NCI-H2227 treated with DMSO at 0.1 percent for 48 hours (cell line): ENCODE measurements at regions not wholly inside any gene's neighbourhood (a gene's known extent, or its start where the extent isn't known, plus 50 kb on each side); places are given as distances from the start of the nearest gene placed in this dataset.

Source experiments
- DNase-seq: peaks from one replicate; lab custom pipeline; 2025; lab: John Stamatoyannopoulos, UW

DNA sequence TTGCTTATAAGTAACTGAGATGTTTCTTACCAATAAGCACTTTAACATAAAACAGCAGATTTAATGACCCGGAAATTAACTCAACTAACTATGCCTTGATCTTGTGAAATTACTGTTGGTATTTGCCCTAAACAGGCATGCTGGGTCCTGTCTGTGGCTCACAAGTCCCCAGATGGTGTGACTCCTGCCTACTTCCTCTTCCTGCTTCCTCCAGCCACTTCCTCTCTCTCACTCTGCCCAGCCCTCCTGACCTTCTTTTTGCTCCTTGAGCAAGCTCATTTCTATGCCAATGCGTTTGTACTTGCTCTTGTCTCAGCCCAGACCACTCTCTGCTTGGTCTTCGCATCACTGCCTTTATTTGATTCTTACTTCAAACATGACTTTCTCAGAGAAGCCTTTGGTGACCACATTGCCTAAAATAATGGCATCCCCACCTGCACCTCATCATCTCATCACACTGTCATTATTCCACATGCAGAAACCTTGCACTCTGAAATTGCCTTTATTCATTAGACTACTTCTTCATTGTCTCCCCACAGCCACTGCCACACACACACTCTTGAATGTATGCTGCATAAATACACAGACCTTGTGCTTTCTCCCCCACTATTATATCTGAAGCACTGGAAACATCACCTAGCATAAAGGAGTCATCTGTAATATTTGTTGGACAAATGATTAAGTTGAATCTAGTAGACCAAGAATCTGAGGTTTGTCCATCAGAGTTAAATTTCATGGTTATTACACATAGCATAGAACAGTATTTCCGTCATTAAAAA, 256.3 kb upstream of the SEMA6D start:
- DNase-seq = no peak

- DNase-seq = no peak
These were observed 255.6 kb upstream of the SEMA6D start for GRCh38 chr15:47461652-47462141.

DNA sequence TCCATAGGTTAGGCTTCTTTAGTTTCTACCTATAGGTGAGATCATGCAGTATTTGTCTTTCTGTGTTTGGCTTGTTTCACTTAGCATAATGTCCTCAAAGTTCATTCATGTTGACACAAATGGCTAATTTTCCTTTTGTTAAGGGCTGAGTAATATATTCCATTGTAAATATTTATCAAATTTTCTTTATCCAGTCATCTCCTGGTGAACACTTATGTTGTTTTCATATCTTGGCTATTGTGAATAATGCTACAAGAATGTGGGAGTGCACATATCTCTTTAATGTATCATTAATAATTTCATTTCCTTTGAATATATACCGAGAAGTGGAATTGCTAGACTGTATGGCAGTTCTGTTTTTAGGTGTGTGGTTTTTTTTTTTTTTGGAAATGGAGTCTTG, 250.9 kb upstream of the SEMA6D start:
- no peak for DNase-seq

- no peak for DNase-seq
These were observed 246.3 kb upstream of the SEMA6D start for GRCh38 chr15:47470983-47471382.

- no peak for DNase-seq
These were observed 244.1 kb upstream of the SEMA6D start for GRCh38 chr15:47473106-47473725.

DNA sequence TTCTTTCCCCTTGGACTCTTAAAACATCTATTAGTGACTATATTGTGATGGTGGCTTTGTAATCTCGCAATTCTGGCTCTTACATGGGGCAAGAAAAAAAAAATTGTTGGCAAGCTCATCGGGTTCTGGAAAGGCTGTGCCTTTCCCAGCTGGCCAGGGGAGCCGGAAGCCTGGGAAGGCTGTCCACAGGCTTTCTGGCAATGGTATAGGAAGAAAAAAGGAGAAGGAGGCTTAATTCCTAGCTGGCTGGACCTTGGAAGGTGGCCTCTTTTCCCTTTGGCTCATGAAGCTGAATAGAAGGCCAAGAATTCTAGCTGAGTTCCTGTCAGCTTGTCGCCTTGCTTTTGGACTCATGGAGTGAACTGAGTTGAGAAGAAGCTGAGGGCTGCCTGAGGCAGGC, 243.5 kb upstream of the SEMA6D start:
- DNase-seq = no peak

GRCh38 chr15:47475336-47475735, 242.0 kb upstream of the SEMA6D start:
- no peak for DNase-seq

GRCh38 chr15:47477341-47477740, 240.0 kb upstream of the SEMA6D start:
- DNase-seq = no peak

- no peak for DNase-seq
These were observed 233.2 kb upstream of the SEMA6D start for GRCh38 chr15:47484059-47484458.

DNA sequence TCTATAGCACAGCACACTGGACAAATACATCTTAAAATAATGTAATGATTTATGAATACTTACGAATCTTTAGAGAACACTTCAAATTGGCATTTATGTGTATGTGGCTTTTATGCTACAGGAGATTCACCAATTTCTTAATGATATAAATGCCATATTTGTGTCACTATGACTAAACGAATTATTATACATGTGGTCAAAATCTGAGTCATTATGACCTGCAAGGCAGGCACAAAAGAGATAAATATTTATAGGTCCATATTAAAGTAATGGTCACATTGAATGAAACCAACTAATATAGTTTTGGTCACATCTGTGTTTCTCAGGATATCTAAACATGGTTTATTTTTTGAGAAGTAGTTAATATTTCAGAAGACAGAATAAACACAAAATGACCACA, 232.3 kb upstream of the SEMA6D start:
- DNase-seq = no peak

- no peak for DNase-seq
These were observed 231.9 kb upstream of the SEMA6D start for GRCh38 chr15:47485419-47485818.

- DNase-seq = no peak
These were observed 231.3 kb upstream of the SEMA6D start for GRCh38 chr15:47486040-47486439.

DNA sequence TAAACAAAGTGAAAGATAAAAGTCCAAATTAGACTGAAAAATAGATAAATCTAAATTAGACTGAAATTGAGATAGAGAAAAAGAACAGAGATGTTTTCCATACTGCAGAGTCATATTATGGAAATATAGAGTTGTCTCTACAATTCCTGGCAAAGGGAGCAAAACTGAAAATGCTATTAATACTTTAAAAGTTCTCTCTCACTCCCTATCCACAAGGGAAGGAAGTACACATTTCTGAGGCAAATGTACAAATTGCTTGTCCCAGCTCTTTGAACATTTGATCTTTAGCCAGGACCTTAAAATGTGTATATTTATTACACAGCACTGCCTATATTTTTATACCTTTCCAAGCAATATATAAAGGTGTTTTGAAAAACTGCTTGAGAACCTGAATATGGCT, 225.1 kb upstream of the SEMA6D start:
- DNase-seq = no peak

DNA sequence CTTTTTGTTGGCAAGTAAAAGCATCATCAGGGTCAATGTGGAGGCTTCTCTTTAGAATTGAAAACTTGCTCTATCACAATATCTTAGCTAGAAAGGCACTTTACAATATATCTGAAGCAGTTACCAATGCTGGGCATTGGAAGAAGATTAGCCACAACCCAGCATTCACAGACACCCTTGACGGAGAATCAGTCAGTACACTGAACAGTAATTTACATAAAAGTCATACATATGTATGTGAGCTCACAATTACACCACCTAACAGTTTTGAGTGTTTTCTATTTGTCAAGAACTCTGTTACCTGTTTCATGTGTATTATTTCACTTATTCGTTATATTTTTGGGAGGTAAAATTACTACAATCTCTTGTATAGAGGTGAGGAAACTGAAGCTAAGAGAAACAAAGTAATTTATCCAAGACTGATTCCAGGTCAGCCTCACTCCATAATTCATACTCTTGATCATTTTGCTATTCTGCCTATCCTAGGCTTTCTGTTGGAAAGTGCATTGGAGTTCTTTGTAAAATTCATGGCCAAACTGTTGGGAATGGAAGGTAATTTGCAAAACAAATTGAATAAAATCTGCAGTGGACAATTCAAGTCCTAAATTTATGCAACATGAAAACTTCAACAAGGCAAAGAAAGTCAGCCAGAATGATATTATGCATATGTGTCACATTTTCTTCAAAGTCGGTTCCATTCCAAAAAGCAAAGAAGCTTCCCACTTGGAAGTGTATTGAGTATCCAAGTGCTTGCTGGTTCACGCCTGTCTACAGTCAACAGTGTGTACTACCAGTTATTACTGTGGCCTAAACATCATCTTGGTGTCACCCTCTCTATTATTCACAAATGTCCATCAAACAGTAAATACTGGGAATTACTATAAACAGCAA, 223.7 kb upstream of the SEMA6D start:
- no peak for DNase-seq

GRCh38 chr15:47496343-47497185, 220.7 kb upstream of the SEMA6D start:
- no peak for DNase-seq

DNA sequence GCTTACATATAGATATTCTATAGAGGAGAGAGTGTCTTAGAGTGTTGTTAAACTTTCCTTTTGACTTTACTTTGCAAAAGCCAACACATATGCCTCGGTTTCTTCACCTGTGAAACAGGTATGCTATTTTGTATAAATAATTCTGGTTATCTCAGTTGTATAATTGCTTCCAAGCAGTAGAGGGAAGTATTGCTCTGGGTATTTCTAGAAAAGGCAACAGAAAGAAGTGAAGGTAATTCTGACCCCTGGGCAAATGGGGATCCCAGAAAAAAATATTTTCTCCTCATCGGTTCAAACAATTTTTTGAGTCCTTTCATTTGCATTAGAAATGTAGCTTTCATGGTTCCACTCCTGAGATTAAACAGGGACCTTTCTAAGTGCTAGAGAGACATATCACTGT, 216.5 kb upstream of the SEMA6D start:
- no peak for DNase-seq

DNA sequence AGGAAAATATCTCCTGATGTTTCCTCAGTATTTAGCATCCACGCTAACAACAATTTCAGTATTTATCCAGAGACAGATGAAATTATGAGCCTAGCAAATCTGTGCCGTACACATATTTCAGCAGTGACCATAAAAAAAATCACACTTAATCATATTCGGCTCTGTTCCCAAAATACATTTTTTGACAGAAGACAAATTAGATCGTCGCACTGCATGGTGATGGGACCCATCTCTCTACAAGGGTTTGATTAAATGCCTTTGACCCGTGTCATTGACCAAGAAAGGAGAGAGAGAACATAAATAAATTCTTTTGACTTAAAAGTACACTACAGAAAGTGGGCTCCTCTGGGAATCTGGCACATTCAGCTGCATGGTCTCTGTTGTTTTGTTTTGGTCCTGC, 215.3 kb upstream of the SEMA6D start:
- DNase-seq = no peak

- no peak for DNase-seq
These were observed 213.4 kb upstream of the SEMA6D start for GRCh38 chr15:47503876-47504275.

DNA sequence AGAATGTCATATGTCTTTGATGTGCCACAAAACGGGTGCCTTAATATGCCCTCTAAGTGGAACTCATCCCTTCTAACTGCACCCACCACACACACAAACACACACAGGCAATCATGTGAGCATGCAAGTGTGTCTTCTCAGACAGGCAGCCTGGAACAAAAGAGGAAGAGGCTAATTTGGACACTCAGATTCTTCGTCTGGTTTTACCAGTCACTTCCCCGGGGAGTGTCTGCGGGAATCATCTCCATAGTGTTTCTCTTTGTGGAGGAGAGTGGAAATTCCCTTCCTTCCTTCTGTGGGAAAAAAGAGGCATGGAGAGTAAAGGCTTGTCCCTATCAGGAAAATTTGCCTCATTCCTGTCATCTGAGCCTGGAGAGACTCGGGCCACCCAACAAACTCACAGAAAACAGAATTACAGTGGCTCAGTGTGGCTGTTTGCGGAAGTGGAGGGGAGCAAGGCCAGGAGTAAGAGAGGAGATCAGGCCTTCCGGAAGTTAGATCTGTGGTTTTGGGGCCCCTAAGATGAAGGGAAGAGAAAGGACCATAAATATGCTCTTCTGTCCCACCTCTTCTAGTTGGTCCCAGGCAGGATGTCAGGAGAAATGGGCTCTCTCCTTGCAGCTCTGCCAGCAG, 212.6 kb upstream of the SEMA6D start:
- DNase-seq = no peak

DNA sequence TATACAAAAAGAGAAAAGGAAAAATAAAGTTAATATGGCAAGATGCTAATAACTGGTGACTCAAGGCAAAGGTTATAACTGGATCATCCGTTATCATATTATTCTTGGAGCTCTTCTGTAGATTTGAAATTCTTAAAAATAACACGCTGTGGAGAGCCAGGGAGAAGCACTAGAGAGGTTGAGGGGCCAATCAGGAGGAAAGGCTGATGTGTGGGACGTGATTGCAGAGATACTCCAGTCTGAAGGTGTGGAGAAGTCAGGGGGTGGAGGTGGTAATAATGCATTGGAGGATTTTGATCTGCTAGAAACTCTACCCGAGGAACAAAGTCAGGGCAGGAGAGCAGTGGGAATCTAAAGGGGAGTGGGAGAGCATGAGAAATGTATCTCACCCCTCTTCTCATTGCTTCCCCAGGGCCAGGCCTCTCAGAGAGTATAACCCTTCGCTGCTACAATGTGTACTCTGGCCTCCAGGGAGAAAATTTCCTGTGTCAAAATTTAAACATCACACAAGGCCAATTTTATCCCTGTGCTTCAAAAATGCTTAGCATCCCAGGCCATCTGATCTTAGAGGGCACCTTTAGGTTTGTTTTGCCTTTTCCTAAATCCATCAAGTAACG, 211.5 kb upstream of the SEMA6D start:
- DNase-seq = no peak
